Keratinocyte (primary cell): ENCODE measurements at regions not wholly inside any gene's neighbourhood (a gene's known extent, or its start where the extent isn't known, plus 50 kb on each side); places are given as distances from the start of the nearest gene placed in this dataset.

ENCODE experiments used
- DNase-seq: peaks from one replicate; pipeline ENCODE4 v3.0.0-alpha.2; 2011; ENCODE audit warnings: low read depth, missing footprints, low spot score
- FAIRE-seq: peaks from 2 replicates; lab custom pipeline; 2011; peaks lifted over from hg19 to GRCh38; lab: Jason Lieb, UNC
- H2AFZ ChIP-seq: 2 replicates; pipeline ENCODE4 v1.6.0; 2012; ENCODE audit warnings: low read length, control low read depth, inconsistent platforms; ENCODE audit not compliant: control insufficient read depth
- H3K27ac ChIP-seq: 2 replicates; pipeline ENCODE4 v1.5.1; 2011; ENCODE audit warnings: low read length; ENCODE audit not compliant: control insufficient read depth, insufficient read depth
- H3K27me3 ChIP-seq: 3 replicates; pipeline ENCODE4 v1.6.0; 2011; ENCODE audit warnings: low read length; ENCODE audit not compliant: control insufficient read depth, insufficient read depth; ENCODE audit errors: extremely low read depth
- H3K36me3 ChIP-seq, 2 experiments: 2 replicates in 1 of 2; 3 replicates in 1 of 2; pipeline ENCODE4 v1.5.1; 2011; ENCODE audit warnings: low read length in 2 of 2, mild to moderate bottlenecking in 1 of 2; ENCODE audit not compliant: control insufficient read depth in 2 of 2, insufficient read depth in 2 of 2; ENCODE audit errors: extremely low read depth in 1 of 2
- H3K4me1 ChIP-seq: 3 replicates; pipeline ENCODE4 v1.5.1; 2011; ENCODE audit warnings: low read length; ENCODE audit not compliant: control insufficient read depth, insufficient read depth; ENCODE audit errors: extremely low read depth
- H3K4me2 ChIP-seq: 3 replicates; pipeline ENCODE4 v1.6.0; 2011; ENCODE audit warnings: low read depth, low read length; ENCODE audit not compliant: control insufficient read depth, insufficient read depth; ENCODE audit errors: extremely low read depth
- H3K4me3 ChIP-seq, 3 experiments: fragments of 200-600 bp in 1 of 3; sonication (generic) in 1 of 3; 2 replicates in 2 of 3; 3 replicates in 1 of 3; pipeline ENCODE4 v1.5.1; 2011 to 2016; ENCODE audit warnings: low read length in 3 of 3, mild to moderate bottlenecking in 3 of 3, control low read depth in 2 of 3, inconsistent platforms in 1 of 3, low read depth in 1 of 3, mixed read lengths in 1 of 3, mixed run types in 1 of 3, moderate library complexity in 1 of 3; ENCODE audit not compliant: control insufficient read depth in 2 of 3, insufficient read depth in 2 of 3; ENCODE audit errors: extremely low read depth in 1 of 3
- H3K79me2 ChIP-seq: 2 replicates; pipeline ENCODE4 v1.6.0; 2012; ENCODE audit warnings: low read length; ENCODE audit not compliant: control insufficient read depth, insufficient read depth
- H3K9ac ChIP-seq: 3 replicates; pipeline ENCODE4 v1.6.0; 2011; ENCODE audit warnings: low read length; ENCODE audit not compliant: control insufficient read depth, insufficient read depth; ENCODE audit errors: extremely low read depth
- H3K9me1 ChIP-seq: 3 replicates; pipeline ENCODE4 v1.6.0; 2011; ENCODE audit warnings: low read length; ENCODE audit not compliant: control insufficient read depth, insufficient read depth; ENCODE audit errors: extremely low read depth
- H3K9me3 ChIP-seq: 2 replicates; pipeline ENCODE4 v1.5.1; 2012; ENCODE audit warnings: low read depth, low read length; ENCODE audit not compliant: control insufficient read depth
- H4K20me1 ChIP-seq: 3 replicates; pipeline ENCODE4 v1.6.0; 2011; ENCODE audit warnings: low read length; ENCODE audit not compliant: control insufficient read depth, insufficient read depth; ENCODE audit errors: extremely low read depth
- EZH2 ChIP-seq: IDR thresholded peaks from one replicate; pipeline ENCODE4 v1.6.1; 2012; ENCODE audit warnings: inconsistent platforms, mild to moderate bottlenecking, low read length, moderate library complexity
- dilution Hi-C: fragments of 300-500 bp; cut with MboI; formaldehyde crosslinking; loops from one replicate; pipeline ENCODE4 v1.7.0; 2020; ENCODE audit warnings: low sequenced_read_pairs; ENCODE audit not compliant: extremely low pct_ligation_motif_present
- TF ChIP-seq, protein P1 (sequence below), 3 experiments: IDR thresholded peaks in 1 of 3; conservative IDR thresholded peaks in 1 of 3; optimal IDR thresholded peaks in 1 of 3; 2 replicates in 2 of 3; 3 replicates in 1 of 3; pipeline versions ENCODE3 to v1.5.1; 2011; ENCODE audit warnings: low read length in 3 of 3, mild to moderate bottlenecking in 3 of 3, moderate library complexity in 2 of 3, control low read depth in 1 of 3, inconsistent platforms in 1 of 3; ENCODE audit not compliant: insufficient read depth in 2 of 3; ENCODE audit errors: extremely low read depth in 1 of 3

DNA sequence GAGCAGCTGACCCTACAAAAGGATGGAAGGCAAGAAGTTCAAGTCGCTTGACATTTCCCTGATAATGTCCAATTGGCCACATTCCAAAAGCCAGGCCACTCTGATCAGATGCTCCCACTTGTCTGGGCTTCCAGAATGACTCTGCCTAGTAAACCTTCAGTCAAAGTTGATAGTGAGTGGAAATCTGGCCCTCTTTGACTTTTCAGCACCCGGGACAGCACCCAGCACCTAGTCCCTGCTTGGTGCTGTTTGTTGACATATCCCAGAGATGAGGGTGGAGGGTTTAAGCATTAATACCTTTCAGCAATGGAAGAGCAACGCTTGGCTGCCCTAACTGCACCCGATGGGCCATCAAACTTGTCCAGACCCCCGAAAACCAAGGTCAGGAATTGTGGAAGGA lies 131.3 kb downstream of the AIPL1 start:
- Histone ChIP-seq H3K9me3 (no peaks in the 10 kb centered on the region), H3K4me1 (no peaks in the 10 kb centered on the region), H3K27me3 (no peaks in the 10 kb centered on the region), H3K9ac (no peak overlapping the region), H3K4me3 (no peak overlapping the region), H4K20me1 (peaks cover 3% of the 10 kb centered on the region), H2AFZ (no peak overlapping the region), H3K4me2 (no peak overlapping the region), H3K36me3 (no peaks in the 10 kb centered on the region), H3K9me1 (no peaks in the 10 kb centered on the region), H3K79me2 (no peaks in the 10 kb centered on the region), H3K27ac (no peak overlapping the region)
- dilution Hi-C loops: no loop called here
- DNase-seq (no peak), FAIRE-seq (peak; percentile 46)
- TF ChIP-seq, protein P1, sequence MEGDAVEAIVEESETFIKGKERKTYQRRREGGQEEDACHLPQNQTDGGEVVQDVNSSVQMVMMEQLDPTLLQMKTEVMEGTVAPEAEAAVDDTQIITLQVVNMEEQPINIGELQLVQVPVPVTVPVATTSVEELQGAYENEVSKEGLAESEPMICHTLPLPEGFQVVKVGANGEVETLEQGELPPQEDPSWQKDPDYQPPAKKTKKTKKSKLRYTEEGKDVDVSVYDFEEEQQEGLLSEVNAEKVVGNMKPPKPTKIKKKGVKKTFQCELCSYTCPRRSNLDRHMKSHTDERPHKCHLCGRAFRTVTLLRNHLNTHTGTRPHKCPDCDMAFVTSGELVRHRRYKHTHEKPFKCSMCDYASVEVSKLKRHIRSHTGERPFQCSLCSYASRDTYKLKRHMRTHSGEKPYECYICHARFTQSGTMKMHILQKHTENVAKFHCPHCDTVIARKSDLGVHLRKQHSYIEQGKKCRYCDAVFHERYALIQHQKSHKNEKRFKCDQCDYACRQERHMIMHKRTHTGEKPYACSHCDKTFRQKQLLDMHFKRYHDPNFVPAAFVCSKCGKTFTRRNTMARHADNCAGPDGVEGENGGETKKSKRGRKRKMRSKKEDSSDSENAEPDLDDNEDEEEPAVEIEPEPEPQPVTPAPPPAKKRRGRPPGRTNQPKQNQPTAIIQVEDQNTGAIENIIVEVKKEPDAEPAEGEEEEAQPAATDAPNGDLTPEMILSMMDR (optimal IDR thresholded peaks at IDR 0.05 in 1 of 3, IDR thresholded peaks at IDR 0.05 in 1 of 3, conservative IDR thresholded peaks at IDR 0.05 in 1 of 3; ENCODE audit: extremely low read depth in 1 of 3, insufficient read depth in 2 of 3, low read length in 3 of 3): no peak
- no peak for TF ChIP-seq EZH2

DNA sequence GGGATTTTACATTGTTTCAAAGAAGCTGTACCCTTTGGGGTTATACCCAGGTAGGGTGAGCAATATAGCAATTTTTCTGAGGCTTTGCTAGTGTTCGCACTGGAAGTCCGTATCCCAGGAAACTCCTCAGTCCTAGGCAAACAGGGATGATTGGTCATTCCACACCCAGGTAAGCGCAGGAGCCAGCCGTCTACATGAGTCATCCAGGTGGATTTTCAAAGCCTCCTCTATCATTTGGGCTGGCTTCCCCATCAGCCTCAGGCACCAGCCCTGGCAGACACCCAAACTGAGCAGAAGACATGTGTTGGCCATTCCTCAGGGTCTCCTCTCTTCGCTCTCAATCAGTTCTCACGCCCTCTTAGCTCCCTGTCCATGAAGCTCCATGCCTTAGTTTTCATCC lies 135.6 kb downstream of the AIPL1 start:
- H3K9me1 ChIP-seq: no peaks in the 10 kb centered on the region
- dilution Hi-C loops: no loop called here
- H3K4me2 ChIP-seq: no peak overlapping the region
- H3K9ac ChIP-seq: no peak overlapping the region
- DNase-seq (no peak), FAIRE-seq (no peak)
- TF ChIP-seq, protein P1 (optimal IDR thresholded peaks at IDR 0.05 in 1 of 3, IDR thresholded peaks at IDR 0.05 in 1 of 3, conservative IDR thresholded peaks at IDR 0.05 in 1 of 3; ENCODE audit: extremely low read depth in 1 of 3, insufficient read depth in 2 of 3, low read length in 3 of 3): no peak
- TF ChIP-seq EZH2: no peak
- no peaks in the 10 kb centered on the region for H3K9me3 ChIP-seq
- no peaks in the 10 kb centered on the region for H3K4me1 ChIP-seq
- no peak overlapping the region for H3K4me3 ChIP-seq
- H4K20me1 ChIP-seq: no peaks in the 10 kb centered on the region
- H3K27me3 ChIP-seq: no peaks in the 10 kb centered on the region
- no peak overlapping the region for H2AFZ ChIP-seq
- H3K79me2 ChIP-seq: no peaks in the 10 kb centered on the region
- no peak overlapping the region for H3K27ac ChIP-seq
- no peaks in the 10 kb centered on the region for H3K36me3 ChIP-seq
